OCI-LY7 (cell line): ENCODE measurements at regions not wholly inside any gene's neighbourhood (a gene's known extent, or its start where the extent isn't known, plus 50 kb on each side); places are given as distances from the start of the nearest gene placed in this dataset.

ENCODE experiments used
- BruUV-seq: library from RNA; stranded (reverse); fragments of 400-500 nt; replicated peaks from 2 replicates; lab custom pipeline; 2021; lab: Mats Ljungman, UMichigan
- CTCF ChIA-PET: fragments of 300-600 bp; sonication (Branson Sonifier 250); formaldehyde crosslinking; loops from one replicate; lab custom pipeline; 2022; ENCODE audit warnings: antibody characterized with exemption; ENCODE audit not compliant: unreplicated experiment; lab: Charles Lee
- POLR2A ChIA-PET: fragments of 300-600 bp; sonication (Branson Sonifier 250); formaldehyde crosslinking; loops from one replicate; lab custom pipeline; 2022; ENCODE audit warnings: antibody characterized with exemption; lab: Charles Lee
- DNase-seq: peaks from one replicate; pipeline ENCODE4 v3.0.0-alpha.2; 2015; ENCODE audit warnings: low spot score
- H2AFZ ChIP-seq: fragments of 200-600 bp; sonication (generic), shearing (Covaris generic); 2 replicates; pipeline ENCODE4 v1.6.1; 2014; ENCODE audit warnings: mild to moderate bottlenecking, antibody characterized with exemption, low read length, moderate library complexity
- H3K27ac ChIP-seq: fragments of 200-600 bp; sonication (generic); 2 replicates; pipeline ENCODE4 v1.5.1; 2014; ENCODE audit warnings: mixed run types, low read depth, mild to moderate bottlenecking, moderate library complexity, low read length, inconsistent platforms; ENCODE audit not compliant: poor library complexity, severe bottlenecking
- H3K36me3 ChIP-seq: fragments of 200-600 bp; sonication (generic); 2 replicates; pipeline ENCODE4 v1.6.1; 2014; ENCODE audit warnings: mild to moderate bottlenecking, antibody characterized with exemption, low read length, moderate library complexity, mixed read lengths; ENCODE audit not compliant: insufficient read depth
- H3K4me1 ChIP-seq: fragments of 200-600 bp; sonication (generic); 2 replicates; pipeline ENCODE4 v1.5.1; 2014; ENCODE audit warnings: mild to moderate bottlenecking, low read length; ENCODE audit not compliant: insufficient read depth, poor library complexity, severe bottlenecking
- H3K4me2 ChIP-seq: fragments of 200-600 bp; sonication (generic); 2 replicates; pipeline ENCODE4 v1.6.1; 2014; ENCODE audit warnings: mild to moderate bottlenecking, low read length
- H3K4me3 ChIP-seq: fragments of 200-600 bp; sonication (generic); 2 replicates; pipeline ENCODE4 v1.5.1; 2014; ENCODE audit warnings: mild to moderate bottlenecking, low read depth, low read length; ENCODE audit not compliant: poor library complexity, severe bottlenecking
- H3K79me2 ChIP-seq: fragments of 200-600 bp; sonication (generic); 2 replicates; pipeline ENCODE4 v1.6.1; 2016; ENCODE audit warnings: low read depth, mild to moderate bottlenecking, low read length, moderate library complexity, mixed read lengths; ENCODE audit not compliant: insufficient read depth
- H3K9me2 ChIP-seq: fragments of 200-600 bp; sonication (generic); 2 replicates; pipeline ENCODE4 v1.6.1; 2016; ENCODE audit warnings: mild to moderate bottlenecking, low read length, mixed read lengths; ENCODE audit not compliant: insufficient read depth
- H3K9me3 ChIP-seq: fragments of 200-600 bp; sonication (generic); 2 replicates; pipeline ENCODE4 v1.6.1; 2014; ENCODE audit warnings: mild to moderate bottlenecking, mixed run types, low read length, mixed read lengths
- H4K20me1 ChIP-seq: fragments of 200-600 bp; sonication (generic); 2 replicates; pipeline ENCODE4 v1.6.1; 2014; ENCODE audit warnings: mild to moderate bottlenecking, antibody characterized with exemption, low read length, moderate library complexity, mixed read lengths; ENCODE audit not compliant: insufficient read depth
- CTCF ChIP-seq: fragments of 200-600 bp; sonication (generic); conservative IDR thresholded peaks from 2 replicates; pipeline ENCODE4 v1.5.1; 2014; ENCODE audit warnings: mild to moderate bottlenecking, antibody characterized with exemption, low read length, moderate library complexity, mixed read lengths
- EZH2phosphoT487 ChIP-seq: fragments of 200-600 bp; sonication (generic); IDR thresholded peaks from 2 replicates; pipeline ENCODE4 v1.6.1; 2018; ENCODE audit warnings: low read depth, borderline replicate concordance, mild to moderate bottlenecking, mixed run types, antibody characterized with exemption, low read length, moderate library complexity, mixed read lengths
- intact Hi-C: fragments of 100-400 bp; cut with micrococcal nuclease; formaldehyde crosslinking; loops from one replicate; pipeline ENCODE4 v1.10.0; 2022; ENCODE audit not compliant: unreplicated experiment

DNA sequence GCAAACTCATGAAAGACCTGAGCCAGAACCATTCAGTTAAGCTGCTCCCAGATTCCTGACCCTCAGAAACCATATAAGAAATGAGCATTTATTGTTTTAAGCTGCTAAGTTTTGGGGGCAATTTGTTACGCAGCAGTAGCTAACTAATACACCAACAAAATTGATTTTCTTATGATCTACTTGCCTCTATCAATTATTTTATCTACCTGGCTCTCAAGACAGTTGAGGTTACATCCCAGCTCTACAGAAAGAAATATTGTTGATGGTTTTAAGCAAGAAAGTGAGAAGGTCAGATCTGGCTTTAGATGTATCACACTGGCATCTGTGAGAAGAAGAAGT lies 103.1 kb upstream of the MDM1 start:
- POLR2A ChIA-PET = interaction anchor here (1.2 kb wide), 1 partner anchor 10 kb away, joined by 3 read pairs; no protein-coding TSS in a partner anchor

DNA sequence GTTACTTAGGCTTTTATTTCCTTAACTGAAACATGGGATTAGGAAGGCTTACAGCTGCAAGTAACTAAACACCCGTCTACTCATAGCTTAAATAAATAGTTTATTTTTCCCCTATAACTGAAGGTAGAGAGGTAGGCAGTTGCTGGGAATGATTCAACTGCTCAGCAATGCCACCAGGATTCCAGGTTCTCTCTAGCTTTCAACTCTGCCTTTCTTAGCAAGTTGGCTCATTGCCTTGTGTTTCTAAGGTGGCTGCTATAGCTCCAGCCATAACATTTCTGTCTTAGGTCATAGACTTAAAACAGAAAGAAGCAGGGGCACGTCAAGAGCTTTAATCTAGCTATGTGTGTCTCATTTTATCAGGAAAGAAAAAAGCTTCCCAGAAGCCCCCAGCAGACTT lies 103.7 kb upstream of the MDM1 start:
- H2AFZ ChIP-seq = no peak overlapping the region
- ChIA-PET POLR2A (interaction anchor here (1.2 kb wide), 2 partner anchors 9 to 45 kb away, joined by 3 to 5 read pairs; no protein-coding TSS in a partner anchor), CTCF (no interaction called here)
- no peak overlapping the region for H3K4me2 ChIP-seq
- H3K4me3 ChIP-seq = no peak overlapping the region
- no peaks in the 10 kb centered on the region for H4K20me1 ChIP-seq
- no peak overlapping the region for H3K27ac ChIP-seq
- no peaks in the 10 kb centered on the region for H3K36me3 ChIP-seq
- intact Hi-C loops = no loop called here
- no peak for TF ChIP-seq EZH2phosphoT487
- TF ChIP-seq CTCF = no peak
- no peaks in the 10 kb centered on the region for H3K9me2 ChIP-seq
- no peak for DNase-seq
- no peaks in the 10 kb centered on the region for H3K4me1 ChIP-seq
- peaks cover 8% of the 10 kb centered on the region; the same call in 1 of the 2 replicates for H3K9me3 ChIP-seq
- no peaks in the 10 kb centered on the region for H3K79me2 ChIP-seq
- BruUV-seq = no TSS peak

More for the DNA sequence above, 103.1 kb upstream of the MDM1 start:
- no peak overlapping the region for H3K4me3 ChIP-seq
- DNase-seq = no peak
- H3K79me2 ChIP-seq = no peaks in the 10 kb centered on the region
- H3K9me2 ChIP-seq = no peaks in the 10 kb centered on the region
- no peak for TF ChIP-seq EZH2phosphoT487
- TF ChIP-seq CTCF = no peak
- CTCF ChIA-PET = no interaction called here
- no peak overlapping the region for H3K4me2 ChIP-seq
- no peaks in the 10 kb centered on the region for H3K36me3 ChIP-seq
- H2AFZ ChIP-seq = no peak overlapping the region
- peaks cover 8% of the 10 kb centered on the region; the same call in 1 of the 2 replicates for H3K9me3 ChIP-seq
- H4K20me1 ChIP-seq = no peaks in the 10 kb centered on the region
- H3K4me1 ChIP-seq = no peaks in the 10 kb centered on the region
- H3K27ac ChIP-seq = no peak overlapping the region
- no TSS peak for BruUV-seq
- intact Hi-C loops = no loop called here

DNA sequence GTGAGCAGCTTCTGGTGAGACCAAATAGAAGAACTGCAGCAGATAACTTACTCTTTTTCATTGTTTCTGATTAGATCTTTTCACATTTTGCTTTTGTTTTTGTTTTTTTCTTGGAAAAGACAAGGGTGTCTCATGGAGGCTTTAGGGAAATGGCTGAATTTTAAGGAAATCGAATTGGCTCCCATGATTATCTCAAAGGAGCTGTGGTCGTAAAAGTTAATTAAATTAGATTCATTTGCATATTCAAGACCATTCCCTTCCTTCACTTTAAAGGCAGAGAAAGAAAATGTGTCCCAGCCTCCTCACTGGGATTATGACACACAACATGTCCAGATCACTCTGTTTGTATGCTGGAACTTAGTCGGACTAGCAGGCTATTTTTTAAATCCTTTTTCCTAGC lies 106.4 kb upstream of the MDM1 start:
- TF ChIP-seq EZH2phosphoT487 (no peak), CTCF (no peak)
- ChIA-PET CTCF (no interaction called here), POLR2A (interaction anchor here (0.6 kb wide), 1 partner anchor 78 kb away, joined by 3 read pairs; no protein-coding TSS in a partner anchor)
- Histone ChIP-seq H3K4me3 (no peak overlapping the region), H3K4me2 (no peak overlapping the region), H4K20me1 (no peaks in the 10 kb centered on the region), H3K79me2 (no peaks in the 10 kb centered on the region), H3K9me2 (no peaks in the 10 kb centered on the region), H3K9me3 (peaks cover 8% of the 10 kb centered on the region; the same call in 1 of the 2 replicates), H3K27ac (no peak overlapping the region), H3K36me3 (no peaks in the 10 kb centered on the region), H3K4me1 (no peaks in the 10 kb centered on the region), H2AFZ (no peak overlapping the region)
- BruUV-seq = no TSS peak
- intact Hi-C loops = no loop called here
- no peak for DNase-seq
